ENCODE measurements at regions not wholly inside any gene's neighbourhood (a gene's known extent, or its start where the extent isn't known, plus 50 kb on each side); places are given as distances from the start of the nearest gene placed in this dataset.
"Not testable (repeated sequence)": the region's sequence is repeated elsewhere in the genome, so short reads cannot be mapped to it uniquely, and the experiment has no call there.

DNA sequence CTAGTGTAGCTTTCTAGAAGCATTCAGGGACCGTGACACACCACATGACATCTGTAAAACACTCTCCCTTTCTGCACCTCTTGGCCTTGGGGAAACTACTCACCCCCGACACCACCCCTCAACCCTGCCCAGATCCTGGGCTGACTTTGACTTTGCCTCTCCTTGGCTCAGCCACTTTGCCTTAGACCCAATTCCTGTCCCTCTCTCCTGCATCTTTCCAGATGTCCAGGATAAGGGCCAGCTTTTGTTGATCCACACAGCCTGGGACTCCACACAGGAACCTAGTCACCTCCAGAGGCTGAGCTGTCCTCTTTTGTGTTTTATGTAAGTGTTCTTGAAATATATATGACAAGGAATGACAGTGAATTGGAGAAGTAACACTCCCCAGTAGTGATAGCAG is 153.7 kb upstream of the PLXNC1 start:
- TF ChIP-seq CTCF (conservative IDR thresholded peaks at IDR 0.05), result no peak
- no peak for TF ChIP-seq ZFX (IDR thresholded peaks at IDR 0.05)

GRCh38 chr12:93996321-93996720 is 152.1 kb upstream of the PLXNC1 start:
- H3K27ac ChIP-seq, result no peak overlapping the region
- no peak for TF ChIP-seq ZFX (IDR thresholded peaks at IDR 0.05)
- no peak for TF ChIP-seq CTCF (conservative IDR thresholded peaks at IDR 0.05)

More for the DNA sequence above, 153.7 kb upstream of the PLXNC1 start:
- H3K27ac ChIP-seq, result no peak overlapping the region

DNA sequence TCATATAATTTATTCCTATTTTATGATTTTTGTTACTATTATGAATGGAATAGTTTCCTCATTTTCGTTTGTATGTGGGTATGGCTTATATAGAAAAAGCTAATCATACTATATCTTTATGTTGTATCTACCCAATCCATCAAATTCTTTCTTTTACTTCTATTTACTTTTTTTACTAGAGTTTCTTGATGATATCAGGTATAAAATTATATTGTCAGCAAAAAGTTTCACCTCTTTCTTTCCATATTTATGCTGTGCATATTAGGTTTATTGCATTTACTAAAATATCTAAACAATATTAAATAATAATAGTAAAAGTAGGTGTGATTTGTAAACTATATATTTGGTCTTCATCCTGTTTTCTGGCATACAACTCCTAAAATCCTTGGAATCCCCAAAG is 146.7 kb upstream of the PLXNC1 start:
- TF ChIP-seq ZFX (IDR thresholded peaks at IDR 0.05), result no peak
- no peak for TF ChIP-seq CTCF (conservative IDR thresholded peaks at IDR 0.05)
- no peak overlapping the region for H3K27ac ChIP-seq

DNA sequence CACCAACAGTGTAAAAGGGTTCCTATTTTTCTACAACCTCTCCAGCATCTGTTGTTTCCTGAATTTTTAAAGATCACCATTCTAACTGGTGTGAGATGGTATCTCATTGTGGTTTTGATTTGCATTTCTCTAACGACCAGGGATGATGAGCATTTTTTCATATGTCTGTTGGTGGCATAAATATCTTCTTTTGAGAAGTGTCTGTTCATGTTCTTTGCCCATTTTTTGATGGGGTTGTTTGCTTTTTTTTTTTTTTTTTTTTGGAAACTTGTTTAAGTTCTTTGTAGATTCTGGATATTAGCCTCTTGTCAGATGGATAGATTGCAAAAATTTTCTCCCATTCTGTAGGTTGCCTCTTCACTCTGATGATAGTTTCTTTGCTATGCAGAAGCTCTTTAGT is 145.5 kb upstream of the PLXNC1 start:
- not testable (repeated sequence) for H3K27ac ChIP-seq

GRCh38 chr12:94007833-94008232 is 140.5 kb upstream of the PLXNC1 start:
- H3K27ac ChIP-seq, result not testable (repeated sequence)

DNA sequence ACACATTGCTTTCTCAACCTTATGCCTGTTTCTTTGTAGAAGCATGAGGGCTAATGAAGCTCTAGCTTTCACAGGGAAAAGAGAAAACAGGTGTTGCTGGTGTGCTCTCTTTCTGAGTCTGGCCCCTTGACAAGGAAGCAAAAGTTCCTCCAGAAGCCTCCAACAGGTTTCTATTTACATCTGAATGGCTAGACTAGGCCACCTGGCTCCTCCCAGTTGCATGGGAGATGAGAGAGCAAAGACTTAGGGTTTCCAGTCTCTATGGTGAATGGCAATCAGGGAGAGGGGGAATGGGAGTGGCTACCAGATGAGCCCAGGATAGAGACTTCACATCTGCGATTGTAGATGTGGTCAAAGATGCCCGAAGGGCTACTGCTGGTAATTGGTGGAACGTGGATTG is 138.1 kb upstream of the PLXNC1 start:
- TF ChIP-seq CTCF (conservative IDR thresholded peaks at IDR 0.05) (no peak), ZFX (IDR thresholded peaks at IDR 0.05) (no peak)
- no peak overlapping the region for H3K27ac ChIP-seq

DNA sequence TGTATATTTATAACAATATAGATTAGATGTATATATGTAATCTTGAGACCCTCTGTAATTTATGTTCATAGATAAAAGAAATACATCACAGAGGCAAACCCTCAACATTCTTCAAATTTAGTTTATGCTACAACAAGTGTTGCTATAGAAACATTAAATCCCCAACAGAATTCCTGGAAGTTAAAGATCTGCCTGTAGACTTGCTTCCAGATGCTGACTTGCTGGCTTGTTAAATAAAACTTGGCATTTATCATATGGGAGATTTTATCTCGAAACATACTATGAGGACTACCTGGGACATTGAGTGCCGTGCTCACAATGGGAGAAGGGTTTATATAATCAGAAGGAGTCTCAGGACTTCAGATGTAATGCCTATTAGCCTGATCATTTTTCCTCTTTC is 136.3 kb upstream of the PLXNC1 start:
- TF ChIP-seq ZFX (IDR thresholded peaks at IDR 0.05), result no peak
- no peak for TF ChIP-seq CTCF (conservative IDR thresholded peaks at IDR 0.05)
- no peak overlapping the region for H3K27ac ChIP-seq

DNA sequence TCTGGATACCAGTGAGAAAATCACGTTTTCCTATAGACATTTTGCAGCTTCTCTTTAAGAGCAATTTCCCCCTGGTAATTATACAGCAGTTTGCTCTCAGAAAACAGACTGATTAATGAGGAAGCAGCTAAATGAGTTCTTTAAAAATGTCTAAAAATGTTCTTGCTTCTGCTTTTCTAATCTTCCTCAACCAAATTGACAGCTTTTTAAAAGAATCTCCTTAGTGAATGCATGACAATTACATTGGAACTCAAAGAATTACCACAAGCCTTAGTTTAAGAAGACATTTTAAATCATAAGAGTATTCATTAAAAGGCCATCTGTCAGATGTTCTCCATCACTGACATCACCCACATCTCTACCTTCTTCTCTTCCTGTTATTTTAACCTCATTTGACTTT is 135.8 kb upstream of the PLXNC1 start:
- no peak overlapping the region for H3K27ac ChIP-seq
- TF ChIP-seq CTCF (conservative IDR thresholded peaks at IDR 0.05), result no peak
- no peak for TF ChIP-seq ZFX (IDR thresholded peaks at IDR 0.05)

DNA sequence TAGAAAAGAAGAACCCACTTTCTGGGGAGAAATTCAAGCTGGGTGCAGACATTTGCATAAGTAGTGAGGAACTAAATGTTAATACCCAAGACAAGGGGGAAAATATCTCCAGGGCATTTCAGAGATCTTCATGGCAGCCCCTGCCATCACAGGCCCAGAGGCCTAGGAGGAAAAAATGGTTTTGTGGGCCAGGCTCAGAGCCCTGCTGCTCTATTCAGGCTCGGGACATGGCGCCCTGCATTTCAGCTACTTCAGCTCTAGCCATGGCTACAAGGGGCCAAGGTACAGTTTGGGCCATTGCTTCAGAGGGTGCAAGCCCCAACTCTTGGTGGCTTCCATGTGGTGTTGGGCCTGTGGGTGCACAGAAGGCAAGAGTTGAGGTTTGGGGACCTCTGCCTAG is 131.1 kb upstream of the PLXNC1 start:
- H3K27ac ChIP-seq, result not testable (repeated sequence)

Measured in C4-2B (cell line).